Transverse colon (tissue), 4 donors: ENCODE measurements at regions not wholly inside any gene's neighbourhood (a gene's known extent, or its start where the extent isn't known, plus 50 kb on each side); places are given as distances from the start of the nearest gene placed in this dataset.

Source experiments
- DNase-seq: peaks from one replicate; pipeline ENCODE4 v3.0.0-alpha.2; 2019
- H3K27ac ChIP-seq, 4 donors: fragments of 200-600 bp; sonication (generic); 2 replicates each; pipeline ENCODE4 v1.5.1; 2016 to 2018; ENCODE audit warnings: inconsistent platforms in 4 of 4
- H3K27me3 ChIP-seq: fragments of 200-600 bp; sonication (generic); 2 replicates; pipeline ENCODE4 v1.5.1; 2017; ENCODE audit warnings: inconsistent platforms
- H3K36me3 ChIP-seq, 4 donors: fragments of 200-600 bp; sonication (generic); 2 replicates each; pipeline ENCODE4 v1.5.1; 2017 to 2019; ENCODE audit warnings: inconsistent platforms in 4 of 4
- H3K4me1 ChIP-seq, 4 donors: fragments of 200-600 bp; sonication (generic); 2 replicates each; pipeline ENCODE4 v1.5.1; 2017 to 2020; ENCODE audit warnings: inconsistent platforms in 4 of 4
- H3K4me3 ChIP-seq, 4 donors: fragments of 200-600 bp; sonication (generic); 1 replicate in 1 of 4; 2 replicates in 3 of 4; pipeline versions ENCODE4 v1.5.1 to v1.6.1; 2017 to 2019; ENCODE audit warnings: inconsistent platforms in 4 of 4
- H3K9me3 ChIP-seq, 2 donors: fragments of 200-600 bp; sonication (generic); 2 replicates each; pipeline ENCODE4 v1.5.1; 2017 to 2019; ENCODE audit warnings: inconsistent platforms in 2 of 2
- CTCF ChIP-seq, 5 experiments: fragments of 200-600 bp in 3 of 5; fragments of 450-650 bp in 2 of 5; sonication (generic) in 3 of 5; IDR thresholded peaks; 1 replicate in 2 of 5; 2 replicates in 3 of 5; pipeline ENCODE4 v1.5.1; 2016 to 2017; ENCODE audit warnings: antibody characterized with exemption in 5 of 5, inconsistent platforms in 3 of 5, mild to moderate bottlenecking in 2 of 5, moderate library complexity in 1 of 5
- EP300 ChIP-seq: sonication (generic); formaldehyde crosslinking; IDR thresholded peaks from one replicate; pipeline ENCODE4 v1.6.1; 2017; ENCODE audit warnings: antibody characterized with exemption, low read depth
- POLR2A ChIP-seq: fragments of 450-650 bp; IDR thresholded peaks from one replicate; pipeline ENCODE4 v1.6.1; 2016; ENCODE audit warnings: antibody characterized with exemption, mild to moderate bottlenecking, moderate library complexity
- POLR2AphosphoS5 ChIP-seq, 3 donors: sonication (generic); formaldehyde crosslinking; IDR thresholded peaks; one replicate each; pipeline ENCODE4 v1.6.1; 2016; ENCODE audit warnings: antibody characterized with exemption in 3 of 3
- WGBS, 2 donors: methylation state at CpG; one replicate each; pipeline ENCODE4 v1.1.5; 2018; ENCODE audit warnings: low coverage in 1 of 2; 5-methylcytosine and 5-hydroxymethylcytosine counted together
- in situ Hi-C, 4 donors: fragments of 200-750 bp; cut with MboI; loops; one replicate each; pipeline versions ENCODE4 v1.15.0 to v1.15.1; 2017; ENCODE audit warnings: low sequenced_read_pairs in 3 of 4, low pct_ligation_motif_present in 1 of 4, low pct_unique_long_range_greater_than_20kb in 1 of 4
- intact Hi-C: fragments of 100-400 bp; cut with DNase I; formaldehyde crosslinking; loops from one replicate; pipeline ENCODE4 v1.15.1; 2023; ENCODE audit warnings: low total_unique reads

GRCh38 chr10:29089091-29089490 lies 199.8 kb upstream of the LYZL1 start:
- 35 to 60% methylated on average over 2 of the region's 2 CpGs for WGBS, 2 donors
- intact Hi-C loops (no loop called here), in situ Hi-C loops (no loop called here)
- Histone ChIP-seq H3K9me3 (no peaks in the 10 kb centered on the region), H3K4me3 (no peak overlapping the region), H3K36me3 (no peaks in the 10 kb centered on the region), H3K4me1 (no peaks in the 10 kb centered on the region), H3K27me3 (no peaks in the 10 kb centered on the region), H3K27ac (no peak overlapping the region)
- TF ChIP-seq EP300 (no peak), POLR2AphosphoS5 (IDR thresholded peaks at IDR 0.05) (no peak), POLR2A (no peak), CTCF (IDR thresholded peaks at IDR 0.05) (no peak)
- no peak for DNase-seq

GRCh38 chr10:29096303-29096824 lies 192.5 kb upstream of the LYZL1 start:
- Histone ChIP-seq H3K36me3 (no peaks in the 10 kb centered on the region), H3K9me3 (no peaks in the 10 kb centered on the region), H3K4me1 (no peaks in the 10 kb centered on the region), H3K27me3 (no peaks in the 10 kb centered on the region), H3K27ac (no peak overlapping the region), H3K4me3 (no peak overlapping the region)
- no peak for DNase-seq
- 58 to 100% methylated on average over 1 to 2 of the region's 2 CpGs for WGBS, 2 donors
- intact Hi-C loops = no loop called here
- no peak for TF ChIP-seq CTCF (IDR thresholded peaks at IDR 0.05)
- no peak for TF ChIP-seq EP300
- no peak for TF ChIP-seq POLR2AphosphoS5 (IDR thresholded peaks at IDR 0.05)
- no peak for TF ChIP-seq POLR2A
- in situ Hi-C loops = no loop called here

GRCh38 chr10:29098423-29098822 lies 190.4 kb upstream of the LYZL1 start:
- DNase-seq = no peak
- in situ Hi-C loops = no loop called here
- no peak for TF ChIP-seq POLR2A
- no peak for TF ChIP-seq EP300
- TF ChIP-seq CTCF (IDR thresholded peaks at IDR 0.05) = no peak
- TF ChIP-seq POLR2AphosphoS5 (IDR thresholded peaks at IDR 0.05) = no peak
- intact Hi-C loops = no loop called here
- Histone ChIP-seq H3K27me3 (no peaks in the 10 kb centered on the region), H3K4me3 (no peak overlapping the region), H3K4me1 (no peaks in the 10 kb centered on the region), H3K36me3 (no peaks in the 10 kb centered on the region), H3K27ac (no peak overlapping the region), H3K9me3 (no peaks in the 10 kb centered on the region)
- WGBS, 2 donors = 67 to 72% methylated on average over 1 of the region's 1 CpG

GRCh38 chr10:29099001-29099400 lies 189.9 kb upstream of the LYZL1 start:
- Histone ChIP-seq H3K9me3 (no peaks in the 10 kb centered on the region), H3K27me3 (no peaks in the 10 kb centered on the region), H3K36me3 (no peaks in the 10 kb centered on the region), H3K27ac (no peak overlapping the region), H3K4me3 (no peak overlapping the region), H3K4me1 (no peaks in the 10 kb centered on the region)
- intact Hi-C loops = no loop called here
- TF ChIP-seq POLR2A = no peak
- TF ChIP-seq CTCF (IDR thresholded peaks at IDR 0.05) = no peak
- no peak for TF ChIP-seq POLR2AphosphoS5 (IDR thresholded peaks at IDR 0.05)
- no peak for TF ChIP-seq EP300
- in situ Hi-C loops = no loop called here
- DNase-seq = no peak
- WGBS, 2 donors = 53 to 57% methylated on average over 1 to 2 of the region's 2 CpGs
